ENCODE measurements at regions not wholly inside any gene's neighbourhood (a gene's known extent, or its start where the extent isn't known, plus 50 kb on each side); places are given as distances from the start of the nearest gene placed in this dataset.

GRCh38 chr1:224809613-224810012 is 119.9 kb upstream of the DNAH14 start:
- TF ChIP-seq CTCF (conservative IDR thresholded peaks at IDR 0.05 in 1 of 2, IDR thresholded peaks at IDR 0.05 in 1 of 2; ENCODE audit: low read depth in 1 of 2, low read length in 2 of 2) (no peak), EZH2 (IDR thresholded peaks at IDR 0.05; ENCODE audit: low read length, missing control alignments) (no peak)
- Histone ChIP-seq H3K4me1 (ENCODE audit: control insufficient read depth, extremely low read depth, insufficient read depth, low read length) (no peaks in the 10 kb centered on the region), H3K4me2 (ENCODE audit: extremely low read depth, insufficient read depth, low read length) (no peak overlapping the region), H3K4me3 (replicated peaks in 1 of 4; ENCODE audit: control extremely low read depth in 1 of 4, insufficient read depth in 1 of 4, low read depth in 3 of 4, low read length in 4 of 4) (no peak overlapping the region), H3K9ac (ENCODE audit: insufficient read depth, low read length) (no peak overlapping the region), H3K36me3 (ENCODE audit: control insufficient read depth, insufficient read depth, low read length) (no peaks in the 10 kb centered on the region), H3K27ac (ENCODE audit: insufficient read depth, low read length) (no peak overlapping the region), H3K27me3 (ENCODE audit: control insufficient read depth, insufficient read depth, low read length) (no peaks in the 10 kb centered on the region), H3K9me3 (ENCODE audit: control insufficient read depth, insufficient read depth, low read depth, low read length) (no peaks in the 10 kb centered on the region), H2AFZ (ENCODE audit: low read length) (no peak overlapping the region), H4K20me1 (ENCODE audit: control insufficient read depth, extremely low read depth, insufficient read depth, low read length) (no peaks in the 10 kb centered on the region), H3K79me2 (ENCODE audit: control insufficient read depth, insufficient read depth, low read length) (no peaks in the 10 kb centered on the region)
- no peak for DNase-seq (ENCODE audit: low read depth in 2 of 2)

- no peak for TF ChIP-seq CTCF (conservative IDR thresholded peaks at IDR 0.05 in 1 of 2, IDR thresholded peaks at IDR 0.05 in 1 of 2; ENCODE audit: low read depth in 1 of 2, low read length in 2 of 2)
- no peak for TF ChIP-seq EZH2 (IDR thresholded peaks at IDR 0.05; ENCODE audit: low read length, missing control alignments)
- Histone ChIP-seq H3K36me3 (ENCODE audit: control insufficient read depth, insufficient read depth, low read length) (no peaks in the 10 kb centered on the region), H3K9me3 (ENCODE audit: control insufficient read depth, insufficient read depth, low read depth, low read length) (no peaks in the 10 kb centered on the region), H4K20me1 (ENCODE audit: control insufficient read depth, extremely low read depth, insufficient read depth, low read length) (no peaks in the 10 kb centered on the region), H3K4me3 (replicated peaks in 1 of 4; ENCODE audit: control extremely low read depth in 1 of 4, insufficient read depth in 1 of 4, low read depth in 3 of 4, low read length in 4 of 4) (no peak overlapping the region), H3K4me2 (ENCODE audit: extremely low read depth, insufficient read depth, low read length) (no peak overlapping the region), H2AFZ (ENCODE audit: low read length) (no peak overlapping the region), H3K4me1 (ENCODE audit: control insufficient read depth, extremely low read depth, insufficient read depth, low read length) (no peaks in the 10 kb centered on the region), H3K27ac (ENCODE audit: insufficient read depth, low read length) (no peak overlapping the region), H3K9ac (ENCODE audit: insufficient read depth, low read length) (no peak overlapping the region), H3K79me2 (ENCODE audit: control insufficient read depth, insufficient read depth, low read length) (no peaks in the 10 kb centered on the region), H3K27me3 (ENCODE audit: control insufficient read depth, insufficient read depth, low read length) (peaks cover 2% of the 10 kb centered on the region)
- DNase-seq (ENCODE audit: low read depth in 2 of 2) = no peak
Measured at GRCh38 chr1:224811564-224811963, 117.9 kb upstream of the DNAH14 start.

GRCh38 chr1:224815647-224816046 is 113.8 kb upstream of the DNAH14 start:
- peaks cover 7% of the 10 kb centered on the region for H3K27me3 ChIP-seq (ENCODE audit: control insufficient read depth, insufficient read depth, low read length)
- DNase-seq (ENCODE audit: low read depth in 2 of 2) = no peak
- no peak overlapping the region for H2AFZ ChIP-seq (ENCODE audit: low read length)
- no peaks in the 10 kb centered on the region for H3K36me3 ChIP-seq (ENCODE audit: control insufficient read depth, insufficient read depth, low read length)
- no peak overlapping the region for H3K4me2 ChIP-seq (ENCODE audit: extremely low read depth, insufficient read depth, low read length)
- H3K4me1 ChIP-seq (ENCODE audit: control insufficient read depth, extremely low read depth, insufficient read depth, low read length) = no peaks in the 10 kb centered on the region
- no peak overlapping the region for H3K9ac ChIP-seq (ENCODE audit: insufficient read depth, low read length)
- H3K4me3 ChIP-seq (replicated peaks in 1 of 4; ENCODE audit: control extremely low read depth in 1 of 4, insufficient read depth in 1 of 4, low read depth in 3 of 4, low read length in 4 of 4) = no peak overlapping the region
- H3K79me2 ChIP-seq (ENCODE audit: control insufficient read depth, insufficient read depth, low read length) = no peaks in the 10 kb centered on the region
- H3K9me3 ChIP-seq (ENCODE audit: control insufficient read depth, insufficient read depth, low read depth, low read length) = no peaks in the 10 kb centered on the region
- H3K27ac ChIP-seq (ENCODE audit: insufficient read depth, low read length) = no peak overlapping the region
- TF ChIP-seq EZH2 (IDR thresholded peaks at IDR 0.05; ENCODE audit: low read length, missing control alignments) (no peak), CTCF (conservative IDR thresholded peaks at IDR 0.05 in 1 of 2, IDR thresholded peaks at IDR 0.05 in 1 of 2; ENCODE audit: low read depth in 1 of 2, low read length in 2 of 2) (no peak)
- H4K20me1 ChIP-seq (ENCODE audit: control insufficient read depth, extremely low read depth, insufficient read depth, low read length) = no peaks in the 10 kb centered on the region

All from fibroblast of lung (primary cell).